ENCODE measurements at regions not wholly inside any gene's neighbourhood (a gene's known extent, or its start where the extent isn't known, plus 50 kb on each side); places are given as distances from the start of the nearest gene placed in this dataset.

- no peak overlapping the region for H3K4me3 ChIP-seq (ENCODE audit: low read depth, low read length)
- TF ChIP-seq, protein P1, sequence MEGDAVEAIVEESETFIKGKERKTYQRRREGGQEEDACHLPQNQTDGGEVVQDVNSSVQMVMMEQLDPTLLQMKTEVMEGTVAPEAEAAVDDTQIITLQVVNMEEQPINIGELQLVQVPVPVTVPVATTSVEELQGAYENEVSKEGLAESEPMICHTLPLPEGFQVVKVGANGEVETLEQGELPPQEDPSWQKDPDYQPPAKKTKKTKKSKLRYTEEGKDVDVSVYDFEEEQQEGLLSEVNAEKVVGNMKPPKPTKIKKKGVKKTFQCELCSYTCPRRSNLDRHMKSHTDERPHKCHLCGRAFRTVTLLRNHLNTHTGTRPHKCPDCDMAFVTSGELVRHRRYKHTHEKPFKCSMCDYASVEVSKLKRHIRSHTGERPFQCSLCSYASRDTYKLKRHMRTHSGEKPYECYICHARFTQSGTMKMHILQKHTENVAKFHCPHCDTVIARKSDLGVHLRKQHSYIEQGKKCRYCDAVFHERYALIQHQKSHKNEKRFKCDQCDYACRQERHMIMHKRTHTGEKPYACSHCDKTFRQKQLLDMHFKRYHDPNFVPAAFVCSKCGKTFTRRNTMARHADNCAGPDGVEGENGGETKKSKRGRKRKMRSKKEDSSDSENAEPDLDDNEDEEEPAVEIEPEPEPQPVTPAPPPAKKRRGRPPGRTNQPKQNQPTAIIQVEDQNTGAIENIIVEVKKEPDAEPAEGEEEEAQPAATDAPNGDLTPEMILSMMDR (conservative IDR thresholded peaks at IDR 0.05; ENCODE audit: low read depth, low read length): no peak
- no peak for DNase-seq (ENCODE audit: low read depth)
Measured at GRCh38 chr7:89800761-89801160, 353.5 kb upstream of the STEAP1 start.

DNA sequence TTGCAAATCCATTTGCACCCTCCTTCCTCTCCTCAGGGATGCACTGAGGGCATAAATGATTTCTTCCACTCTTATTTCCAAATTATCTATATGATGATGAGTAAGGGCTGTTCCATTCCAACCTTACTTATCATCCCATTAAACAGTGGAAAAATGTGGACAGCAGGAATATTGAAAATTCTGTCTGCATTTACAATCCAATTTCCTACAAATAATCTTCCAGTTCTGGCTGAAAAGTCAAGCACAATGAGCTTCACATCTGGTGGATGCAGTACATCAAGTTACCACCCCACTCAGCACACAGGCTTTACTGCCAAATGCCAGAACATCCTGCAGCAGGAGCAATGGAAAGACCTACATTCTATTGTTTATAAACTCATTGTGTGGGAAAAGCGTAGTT is 345.0 kb upstream of the STEAP1 start:
- TF ChIP-seq, protein P1 (conservative IDR thresholded peaks at IDR 0.05; ENCODE audit: low read depth, low read length): no peak
- no peak overlapping the region for H3K4me3 ChIP-seq (ENCODE audit: low read depth, low read length)
- no peak for DNase-seq (ENCODE audit: low read depth)

GRCh38 chr7:89813081-89813480 is 341.2 kb upstream of the STEAP1 start:
- H3K4me3 ChIP-seq (ENCODE audit: low read depth, low read length): no peak overlapping the region
- TF ChIP-seq, protein P1 (conservative IDR thresholded peaks at IDR 0.05; ENCODE audit: low read depth, low read length): no peak
- DNase-seq (ENCODE audit: low read depth): peak; percentile 31

DNA sequence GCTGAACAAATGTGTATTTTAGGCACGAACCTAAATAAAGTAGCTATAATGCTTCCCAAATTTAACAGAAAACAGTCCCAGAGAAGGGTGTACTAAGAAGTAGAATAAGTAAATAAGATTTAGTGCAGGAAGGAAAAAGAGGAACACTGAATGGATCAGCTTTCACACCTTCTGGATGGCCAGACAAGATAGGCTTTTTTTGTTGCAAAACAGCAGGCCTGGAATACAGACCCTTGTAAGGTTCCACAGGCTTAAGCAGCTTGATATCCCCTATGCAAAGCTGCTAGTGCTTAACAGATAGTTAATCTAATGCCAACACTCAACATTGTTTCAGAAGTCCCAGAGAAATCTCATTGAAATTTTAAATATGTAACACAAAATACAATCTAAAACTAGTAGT is 328.1 kb upstream of the STEAP1 start:
- TF ChIP-seq, protein P1 (conservative IDR thresholded peaks at IDR 0.05; ENCODE audit: low read depth, low read length): no peak
- DNase-seq (ENCODE audit: low read depth): no peak
- H3K4me3 ChIP-seq (ENCODE audit: low read depth, low read length): no peak overlapping the region

- DNase-seq (ENCODE audit: low read depth): no peak
- TF ChIP-seq, protein P1 (conservative IDR thresholded peaks at IDR 0.05; ENCODE audit: low read depth, low read length): no peak
- H3K4me3 ChIP-seq (ENCODE audit: low read depth, low read length): no peak overlapping the region
Measured at GRCh38 chr7:89826557-89826956, 327.7 kb upstream of the STEAP1 start.

DNA sequence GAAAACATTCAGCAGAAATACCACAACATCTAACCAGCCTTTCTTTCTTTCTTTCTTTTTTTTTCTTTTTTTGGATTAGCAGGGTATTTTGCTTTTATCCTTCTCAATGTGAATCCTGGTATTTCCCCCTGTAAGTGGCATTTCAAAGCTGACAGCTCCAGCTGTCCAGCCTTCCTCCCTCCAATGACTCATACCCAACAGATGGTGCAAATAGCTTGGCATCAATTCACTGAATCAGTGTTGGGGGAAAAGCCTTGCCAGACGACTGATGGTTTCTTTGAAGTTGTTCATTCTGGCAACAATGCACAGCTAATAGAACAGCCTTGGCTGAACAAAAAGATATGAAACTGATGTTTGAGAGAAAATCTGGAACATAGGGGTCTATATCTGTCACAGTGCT is 316.8 kb upstream of the STEAP1 start:
- peak; percentile 23 for DNase-seq (ENCODE audit: low read depth)
- no peak overlapping the region for H3K4me3 ChIP-seq (ENCODE audit: low read depth, low read length)
- TF ChIP-seq, protein P1 (conservative IDR thresholded peaks at IDR 0.05; ENCODE audit: low read depth, low read length): no peak

GRCh38 chr7:89839329-89839728 is 314.9 kb upstream of the STEAP1 start:
- no peak overlapping the region for H3K4me3 ChIP-seq (ENCODE audit: low read depth, low read length)
- no peak for DNase-seq (ENCODE audit: low read depth)
- TF ChIP-seq, protein P1 (conservative IDR thresholded peaks at IDR 0.05; ENCODE audit: low read depth, low read length): no peak
